Lung (tissue), 11 donors: ENCODE measurements at regions not wholly inside any gene's neighbourhood (a gene's known extent, or its start where the extent isn't known, plus 50 kb on each side); places are given as distances from the start of the nearest gene placed in this dataset.

ENCODE experiments used
- ATAC-seq: fragments of 200-7000 bp; cut with Tn5 transposase; one replicate; pipeline ENCODE4 v1.9.1; 2020; ENCODE audit warnings: moderate number of reproducible peaks; ENCODE audit not compliant: insufficient read depth, low FRiP score
- DNase-seq, 3 donors: peaks; one replicate each; pipeline ENCODE4 v3.0.0-alpha.2; 2013 to 2017
- H3K27ac ChIP-seq, 2 donors: one replicate each; pipeline ENCODE4 v1.5.1; 2013; ENCODE audit warnings: mild to moderate bottlenecking in 2 of 2, moderate library complexity in 2 of 2, control low read depth in 1 of 2, inconsistent platforms in 1 of 2, low read depth in 1 of 2, low read length in 1 of 2
- H3K27me3 ChIP-seq, 3 donors: one replicate each; pipeline ENCODE4 v1.5.1; 2013; ENCODE audit warnings: low read length in 2 of 3; ENCODE audit not compliant: control insufficient read depth in 3 of 3, insufficient read depth in 3 of 3
- H3K36me3 ChIP-seq, 4 donors: one replicate each; pipeline ENCODE4 v1.5.1; 2013; ENCODE audit warnings: low read length in 4 of 4, mild to moderate bottlenecking in 1 of 4, moderate library complexity in 1 of 4; ENCODE audit not compliant: control insufficient read depth in 4 of 4, insufficient read depth in 4 of 4
- H3K4me1 ChIP-seq, 5 donors: one replicate each; pipeline ENCODE4 v1.5.1; 2013; ENCODE audit warnings: low read length in 5 of 5, mild to moderate bottlenecking in 2 of 5, moderate library complexity in 1 of 5; ENCODE audit not compliant: control insufficient read depth in 5 of 5, insufficient read depth in 5 of 5
- H3K4me3 ChIP-seq: one replicate; pipeline ENCODE4 v1.5.1; 2013; ENCODE audit warnings: mild to moderate bottlenecking, control low read depth, moderate library complexity
- H3K9ac ChIP-seq, 2 donors: one replicate each; pipeline ENCODE4 v1.5.1; 2013; ENCODE audit warnings: low read length in 2 of 2, control low read depth in 1 of 2; ENCODE audit not compliant: insufficient read depth in 1 of 2
- H3K9me3 ChIP-seq, 4 donors: one replicate each; pipeline ENCODE4 v1.5.1; 2013; ENCODE audit warnings: low read length in 3 of 4, mild to moderate bottlenecking in 1 of 4, moderate library complexity in 1 of 4; ENCODE audit not compliant: control insufficient read depth in 4 of 4, insufficient read depth in 3 of 4
- CTCF ChIP-seq: IDR thresholded peaks from 2 replicates; pipeline ENCODE4 v1.5.1; 2012; ENCODE audit warnings: mild to moderate bottlenecking; ENCODE audit errors: control extremely low read depth, extremely low read depth
- WGBS, 2 donors: extraction: QIAGEN DNeasy Blood & Tissue Kit; methylation state at CpG; one replicate each; pipeline ENCODE4 v1.1.7; 2013; 5-methylcytosine and 5-hydroxymethylcytosine counted together
- donor health status: control.
- donor health status: control.
- donor health status: Bipolar disorder and iron deficiency.
- donor health status: healthy.
- donor health status: DM: yes; HTN: yes; CAD: no.

DNA sequence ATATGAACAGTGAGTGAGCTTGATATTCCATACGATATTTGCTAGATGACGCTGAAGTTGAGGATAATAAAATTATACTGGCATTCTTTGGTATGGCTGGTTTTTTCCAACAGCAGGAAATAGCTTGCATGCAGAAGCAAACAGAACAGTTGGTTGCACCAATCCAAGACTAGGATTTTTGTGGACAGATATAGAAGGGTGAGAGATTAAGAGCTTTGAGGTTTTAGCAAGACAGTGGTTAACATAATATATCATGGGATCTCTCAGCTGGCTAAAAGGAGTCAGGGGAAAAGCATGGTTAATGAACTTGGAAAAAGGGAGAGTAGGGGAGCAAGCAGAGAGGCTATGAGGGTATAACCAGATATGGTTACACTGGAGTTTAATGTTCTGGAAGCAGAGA, 127.9 kb downstream of the DHX15 start:
- no peak for TF ChIP-seq CTCF
- no peaks in the 10 kb centered on the region for H3K27me3 ChIP-seq

GRCh38 chr4:24453951-24454350, 130.4 kb downstream of the DHX15 start:
- no peak overlapping the region for H3K27ac ChIP-seq
- no peak for DNase-seq
- WGBS, 2 donors, result 73 to 74% methylated on average over 2 of the region's 2 CpGs

More for the DNA sequence above, 127.9 kb downstream of the DHX15 start:
- no peak overlapping the region for H3K4me3 ChIP-seq
- H3K4me1 ChIP-seq, result no peaks in the 10 kb centered on the region
- DNase-seq (no peak), ATAC-seq (no peak)
- WGBS, 2 donors, result 87 to 95% methylated on average over 2 of the region's 2 CpGs
- no peak overlapping the region for H3K9ac ChIP-seq
- H3K27ac ChIP-seq, result no peak overlapping the region
- no peaks in the 10 kb centered on the region for H3K36me3 ChIP-seq
- no peaks in the 10 kb centered on the region for H3K9me3 ChIP-seq

DNA sequence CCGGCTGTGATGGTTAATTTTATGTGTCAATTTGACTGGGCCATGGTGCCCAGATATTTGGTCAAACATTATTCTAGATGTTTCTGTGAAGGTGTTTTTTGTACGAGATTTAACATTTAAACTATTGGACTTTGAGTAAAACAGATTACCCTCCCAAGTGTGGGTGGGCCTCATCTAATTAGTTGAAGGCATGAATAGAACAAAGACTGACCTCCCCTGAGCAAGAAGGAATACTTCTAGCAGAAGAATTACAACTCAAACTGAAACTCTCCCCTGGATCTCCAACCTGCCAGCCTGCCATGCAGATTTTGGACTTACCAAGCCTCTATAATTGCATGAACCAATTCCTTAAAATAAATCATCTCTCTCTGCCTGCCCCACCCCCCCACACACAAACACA, 132.5 kb downstream of the DHX15 start:
- ATAC-seq (no peak), DNase-seq (no peak)
- no peak for TF ChIP-seq CTCF
- no peak overlapping the region for H3K27ac ChIP-seq
- H3K4me1 ChIP-seq, result no peaks in the 10 kb centered on the region
- H3K4me3 ChIP-seq, result no peak overlapping the region
- H3K27me3 ChIP-seq, result no peaks in the 10 kb centered on the region
- no peaks in the 10 kb centered on the region for H3K9me3 ChIP-seq
- no peak overlapping the region for H3K9ac ChIP-seq
- 92 to 93% methylated on average over 2 of the region's 2 CpGs for WGBS, 2 donors
- no peaks in the 10 kb centered on the region for H3K36me3 ChIP-seq

More at GRCh38 chr4:24453951-24454350, 130.4 kb downstream of the DHX15 start:
- TF ChIP-seq CTCF, result no peak
- Histone ChIP-seq H3K4me1 (no peaks in the 10 kb centered on the region), H3K27me3 (no peaks in the 10 kb centered on the region), H3K9ac (no peak overlapping the region), H3K9me3 (no peaks in the 10 kb centered on the region), H3K4me3 (no peak overlapping the region), H3K36me3 (no peaks in the 10 kb centered on the region)
- ATAC-seq, result no peak

GRCh38 chr4:24443200-24443599, 141.2 kb downstream of the DHX15 start:
- peaks cover 0 to 1% (median 0%) of the 10 kb centered on the region in 5 donors for H3K4me1 ChIP-seq
- WGBS, 2 donors, result 73 to 79% methylated on average over 4 of the region's 4 CpGs
- no peak for ATAC-seq
- no peaks in the 10 kb centered on the region for H3K36me3 ChIP-seq
- no peaks in the 10 kb centered on the region for H3K27me3 ChIP-seq
- DNase-seq, result no peak
- no peak overlapping the region for H3K4me3 ChIP-seq
- TF ChIP-seq CTCF, result no peak
- no peak overlapping the region for H3K9ac ChIP-seq
- no peak overlapping the region for H3K27ac ChIP-seq
- no peaks in the 10 kb centered on the region for H3K9me3 ChIP-seq
